HepG2 (cell line): ENCODE measurements at regions not wholly inside any gene's neighbourhood (a gene's known extent, or its start where the extent isn't known, plus 50 kb on each side); places are given as distances from the start of the nearest gene placed in this dataset.

Source experiments
- ATAD3A ChIP-seq: sonication (generic); formaldehyde crosslinking; IDR thresholded peaks from 2 replicates; pipeline ENCODE4 v1.4.0; 2020; ENCODE audit warnings: missing genetic modification reagents
- ATRX ChIP-seq: sonication (generic); formaldehyde crosslinking; IDR thresholded peaks from 2 replicates; pipeline ENCODE4 v1.4.0; 2020; ENCODE audit warnings: missing genetic modification reagents, borderline replicate concordance
- CBFB ChIP-seq: sonication (generic); formaldehyde crosslinking; IDR thresholded peaks from 2 replicates; pipeline ENCODE4 v1.4.0; 2020; ENCODE audit warnings: missing genetic modification reagents
- HDAC2 ChIP-seq: sonication (generic); formaldehyde crosslinking; IDR thresholded peaks from 2 replicates; pipeline ENCODE4 v1.4.0; 2020; ENCODE audit warnings: missing genetic modification reagents
- NBN ChIP-seq: fragments of 450-650 bp; conservative IDR thresholded peaks from 2 replicates; pipeline ENCODE4 v1.6.1; 2017
- NCOA5 ChIP-seq: sonication (generic); formaldehyde crosslinking; IDR thresholded peaks from 2 replicates; pipeline ENCODE4 v1.4.0; 2020; ENCODE audit warnings: missing genetic modification reagents
- PRPF4 ChIP-seq: fragments of 200-400 bp; formaldehyde crosslinking; IDR thresholded peaks from 2 replicates; pipeline ENCODE4 v1.6.1; 2016; ENCODE audit warnings: low read length, low read depth; ENCODE audit not compliant: poor library complexity, severe bottlenecking
- SIX4 ChIP-seq: sonication (generic); formaldehyde crosslinking; IDR thresholded peaks from 2 replicates; pipeline ENCODE4 v1.4.0; 2020; ENCODE audit warnings: missing genetic modification reagents
- SRSF9 ChIP-seq: fragments of 200-400 bp; formaldehyde crosslinking; IDR thresholded peaks from 2 replicates; pipeline ENCODE4 v1.6.1; 2018; ENCODE audit warnings: borderline replicate concordance, mild to moderate bottlenecking, low read depth, low read length; ENCODE audit not compliant: insufficient read depth, poor library complexity, severe bottlenecking
- ZFP36 ChIP-seq: fragments of 150-350 bp; IDR thresholded peaks from 2 replicates; pipeline ENCODE4 v1.6.1; 2018; ENCODE audit warnings: borderline replicate concordance, low read length, low read depth; ENCODE audit not compliant: partially characterized antibody
- ZNF17 ChIP-seq: sonication (generic); formaldehyde crosslinking; IDR thresholded peaks from 2 replicates; pipeline ENCODE4 v1.5.0; 2020; ENCODE audit warnings: mild to moderate bottlenecking, missing genetic modification reagents
- ZNF703 ChIP-seq: sonication (generic); formaldehyde crosslinking; IDR thresholded peaks from 2 replicates; pipeline ENCODE4 v1.5.1; 2020; ENCODE audit warnings: missing genetic modification reagents, mild to moderate bottlenecking, moderate library complexity, borderline replicate concordance
- TF ChIP-seq, protein P1 (sequence below), 2 experiments: sonication (generic) in 1 of 2; formaldehyde crosslinking in 1 of 2; IDR thresholded peaks; 2 replicates each; pipeline versions ENCODE4 v1.4.0 to v1.6.1; 2016 to 2020; ENCODE audit warnings: borderline replicate concordance in 1 of 2, low read depth in 1 of 2, mild to moderate bottlenecking in 1 of 2, missing genetic modification reagents in 1 of 2
- TF ChIP-seq, protein P2 (sequence below): sonication (generic); formaldehyde crosslinking; IDR thresholded peaks from 2 replicates; pipeline ENCODE4 v1.4.0; 2020; ENCODE audit warnings: mild to moderate bottlenecking, missing genetic modification reagents
- TF ChIP-seq, protein P3 (sequence below): sonication (generic); formaldehyde crosslinking; IDR thresholded peaks from 2 replicates; pipeline ENCODE4 v1.5.0; 2020; ENCODE audit warnings: missing genetic modification reagents, mild to moderate bottlenecking, borderline replicate concordance

- TF ChIP-seq, protein P1, sequence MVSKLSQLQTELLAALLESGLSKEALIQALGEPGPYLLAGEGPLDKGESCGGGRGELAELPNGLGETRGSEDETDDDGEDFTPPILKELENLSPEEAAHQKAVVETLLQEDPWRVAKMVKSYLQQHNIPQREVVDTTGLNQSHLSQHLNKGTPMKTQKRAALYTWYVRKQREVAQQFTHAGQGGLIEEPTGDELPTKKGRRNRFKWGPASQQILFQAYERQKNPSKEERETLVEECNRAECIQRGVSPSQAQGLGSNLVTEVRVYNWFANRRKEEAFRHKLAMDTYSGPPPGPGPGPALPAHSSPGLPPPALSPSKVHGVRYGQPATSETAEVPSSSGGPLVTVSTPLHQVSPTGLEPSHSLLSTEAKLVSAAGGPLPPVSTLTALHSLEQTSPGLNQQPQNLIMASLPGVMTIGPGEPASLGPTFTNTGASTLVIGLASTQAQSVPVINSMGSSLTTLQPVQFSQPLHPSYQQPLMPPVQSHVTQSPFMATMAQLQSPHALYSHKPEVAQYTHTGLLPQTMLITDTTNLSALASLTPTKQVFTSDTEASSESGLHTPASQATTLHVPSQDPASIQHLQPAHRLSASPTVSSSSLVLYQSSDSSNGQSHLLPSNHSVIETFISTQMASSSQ (IDR thresholded peaks at IDR 0.05; ENCODE audit: low read depth) = no peak
- TF ChIP-seq, protein P1 (CRISPR knock-in tag; IDR thresholded peaks at IDR 0.05; ENCODE audit: borderline replicate concordance) = no peak
- TF ChIP-seq, protein P2, sequence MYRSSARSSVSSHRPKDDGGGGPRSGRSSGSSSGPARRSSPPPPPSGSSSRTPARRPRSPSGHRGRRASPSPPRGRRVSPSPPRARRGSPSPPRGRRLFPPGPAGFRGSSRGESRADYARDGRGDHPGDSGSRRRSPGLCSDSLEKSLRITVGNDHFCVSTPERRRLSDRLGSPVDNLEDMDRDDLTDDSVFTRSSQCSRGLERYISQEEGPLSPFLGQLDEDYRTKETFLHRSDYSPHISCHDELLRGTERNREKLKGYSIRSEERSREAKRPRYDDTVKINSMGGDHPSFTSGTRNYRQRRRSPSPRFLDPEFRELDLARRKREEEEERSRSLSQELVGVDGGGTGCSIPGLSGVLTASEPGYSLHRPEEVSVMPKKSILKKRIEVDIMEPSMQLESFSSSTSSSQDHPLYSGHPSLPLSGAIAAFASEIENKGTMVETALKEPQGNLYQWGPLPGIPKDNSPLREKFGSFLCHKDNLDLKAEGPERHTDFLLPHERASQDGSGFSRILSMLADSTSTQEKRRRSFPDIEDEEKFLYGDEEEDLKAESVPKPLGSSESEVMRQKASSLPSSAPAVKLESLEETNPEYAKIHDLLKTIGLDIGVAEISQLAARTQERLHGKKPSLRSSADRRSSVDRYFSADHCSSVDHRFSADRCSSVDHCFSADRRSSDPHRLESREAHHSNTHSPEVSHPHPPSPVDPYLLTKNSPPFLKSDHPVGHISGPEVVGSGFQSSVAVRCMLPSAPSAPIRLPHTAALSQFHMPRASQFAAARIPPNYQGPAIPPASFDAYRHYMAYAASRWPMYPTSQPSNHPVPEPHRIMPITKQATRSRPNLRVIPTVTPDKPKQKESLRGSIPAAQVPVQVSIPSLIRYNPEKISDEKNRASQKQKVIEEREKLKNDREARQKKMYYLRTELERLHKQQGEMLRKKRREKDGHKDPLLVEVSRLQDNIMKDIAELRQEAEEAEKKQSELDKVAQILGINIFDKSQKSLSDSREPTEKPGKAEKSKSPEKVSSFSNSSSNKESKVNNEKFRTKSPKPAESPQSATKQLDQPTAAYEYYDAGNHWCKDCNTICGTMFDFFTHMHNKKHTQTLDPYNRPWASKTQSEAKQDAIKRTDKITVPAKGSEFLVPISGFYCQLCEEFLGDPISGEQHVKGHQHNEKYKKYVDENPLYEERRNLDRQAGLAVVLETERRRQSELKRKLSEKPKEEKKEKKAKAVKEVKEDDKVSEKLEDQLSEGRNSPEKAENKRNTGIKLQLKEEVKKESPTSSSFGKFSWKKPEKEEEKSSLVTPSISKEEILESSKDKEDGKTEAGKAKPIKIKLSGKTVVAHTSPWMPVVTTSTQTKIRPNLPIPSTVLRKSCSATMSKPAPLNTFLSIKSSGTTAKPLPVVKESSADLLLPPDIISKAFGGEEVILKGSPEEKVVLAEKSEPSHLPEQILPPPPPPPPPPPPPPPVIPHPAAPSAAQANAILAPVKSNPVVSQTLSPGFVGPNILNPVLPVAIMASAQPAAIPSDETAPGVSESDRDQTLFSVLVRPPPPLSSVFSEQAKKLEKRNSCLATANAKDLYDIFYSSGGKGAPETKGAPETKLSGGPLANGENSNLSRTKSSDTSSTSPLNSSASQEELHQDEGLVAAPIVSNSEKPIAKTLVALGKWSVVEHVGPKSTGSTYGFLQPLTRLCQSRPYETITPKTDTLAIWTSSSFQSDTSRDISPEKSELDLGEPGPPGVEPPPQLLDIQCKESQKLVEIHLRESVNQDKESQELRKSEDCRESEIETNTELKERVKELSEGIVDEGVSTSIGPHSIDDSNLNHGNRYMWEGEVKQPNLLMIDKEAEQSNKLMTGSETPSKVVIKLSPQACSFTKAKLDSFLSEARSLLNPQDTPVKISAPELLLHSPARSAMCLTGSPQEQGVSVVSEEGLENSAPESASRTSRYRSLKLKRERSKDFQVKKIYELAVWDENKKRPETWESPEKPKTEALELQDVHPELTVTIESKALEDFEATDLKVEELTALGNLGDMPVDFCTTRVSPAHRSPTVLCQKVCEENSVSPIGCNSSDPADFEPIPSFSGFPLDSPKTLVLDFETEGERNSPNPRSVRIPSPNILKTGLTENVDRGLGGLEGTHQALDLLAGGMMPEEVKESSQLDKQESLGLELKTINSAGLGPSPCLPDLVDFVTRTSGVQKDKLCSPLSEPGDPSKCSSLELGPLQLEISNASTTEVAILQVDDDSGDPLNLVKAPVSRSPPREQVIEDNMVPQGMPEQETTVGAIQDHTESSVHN = no peak
- TF ChIP-seq NBN (no peak), SRSF9 (no peak), NCOA5 (CRISPR knock-in tag) (no peak), CBFB (CRISPR knock-in tag) (no peak), ZNF17 (CRISPR knock-in tag) (no peak), ATAD3A (CRISPR knock-in tag) (no peak), HDAC2 (CRISPR knock-in tag) (no peak), ZNF703 (CRISPR knock-in tag) (no peak), ATRX (CRISPR knock-in tag) (no peak), ZFP36 (no peak), PRPF4 (no peak), SIX4 (CRISPR knock-in tag) (no peak)
- TF ChIP-seq, protein P3, sequence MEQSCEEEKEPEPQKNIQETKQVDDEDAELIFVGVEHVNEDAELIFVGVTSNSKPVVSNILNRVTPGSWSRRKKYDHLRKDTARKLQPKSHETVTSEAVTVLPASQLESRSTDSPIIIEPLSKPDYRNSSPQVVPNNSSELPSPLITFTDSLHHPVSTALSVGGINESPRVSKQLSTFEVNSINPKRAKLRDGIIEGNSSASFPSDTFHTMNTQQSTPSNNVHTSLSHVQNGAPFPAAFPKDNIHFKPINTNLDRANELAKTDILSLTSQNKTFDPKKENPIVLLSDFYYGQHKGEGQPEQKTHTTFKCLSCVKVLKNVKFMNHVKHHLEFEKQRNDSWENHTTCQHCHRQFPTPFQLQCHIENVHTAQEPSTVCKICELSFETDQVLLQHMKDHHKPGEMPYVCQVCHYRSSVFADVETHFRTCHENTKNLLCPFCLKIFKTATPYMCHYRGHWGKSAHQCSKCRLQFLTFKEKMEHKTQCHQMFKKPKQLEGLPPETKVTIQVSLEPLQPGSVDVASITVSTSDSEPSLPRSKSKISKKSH (CRISPR knock-in tag) = no peak
These were observed 281.1 kb downstream of the TTLL7 start (continued) for GRCh38 chr1:83717785-83718184.
